ENCODE measurements at regions not wholly inside any gene's neighbourhood (a gene's known extent, or its start where the extent isn't known, plus 50 kb on each side); places are given as distances from the start of the nearest gene placed in this dataset.

GRCh38 chr6:146902846-146903245 is 301.4 kb upstream of the STXBP5 start:
- DNase-seq (ENCODE audit: extremely low read depth, low read depth, low spot score): no peak

- DNase-seq (ENCODE audit: extremely low read depth, low read depth, low spot score): no peak
Observed at GRCh38 chr6:146903451-146903850, 300.8 kb upstream of the STXBP5 start.

DNA sequence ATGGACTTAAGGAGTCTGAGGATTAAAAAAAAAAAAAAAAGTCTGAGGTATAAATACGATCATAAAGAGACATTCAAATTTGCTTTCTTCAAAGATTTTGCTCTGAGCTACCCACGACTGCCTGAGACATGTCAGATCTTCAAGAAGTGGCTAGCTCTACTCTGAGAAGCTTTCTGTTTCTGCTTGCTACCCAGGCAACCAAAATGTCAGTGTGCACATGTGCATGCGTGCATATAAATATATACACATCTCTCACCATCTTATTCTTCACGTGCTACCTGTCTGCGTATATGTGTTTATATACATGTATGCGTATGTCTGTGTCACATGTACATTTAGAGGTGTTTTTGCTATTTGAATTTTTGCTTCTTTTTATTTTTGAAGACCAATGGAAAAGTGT is 299.6 kb upstream of the STXBP5 start:
- no peak for DNase-seq (ENCODE audit: extremely low read depth, low read depth, low spot score)

- DNase-seq (ENCODE audit: extremely low read depth, low read depth, low spot score): no peak
Observed at GRCh38 chr6:146905181-146905704, 299.0 kb upstream of the STXBP5 start.

DNA sequence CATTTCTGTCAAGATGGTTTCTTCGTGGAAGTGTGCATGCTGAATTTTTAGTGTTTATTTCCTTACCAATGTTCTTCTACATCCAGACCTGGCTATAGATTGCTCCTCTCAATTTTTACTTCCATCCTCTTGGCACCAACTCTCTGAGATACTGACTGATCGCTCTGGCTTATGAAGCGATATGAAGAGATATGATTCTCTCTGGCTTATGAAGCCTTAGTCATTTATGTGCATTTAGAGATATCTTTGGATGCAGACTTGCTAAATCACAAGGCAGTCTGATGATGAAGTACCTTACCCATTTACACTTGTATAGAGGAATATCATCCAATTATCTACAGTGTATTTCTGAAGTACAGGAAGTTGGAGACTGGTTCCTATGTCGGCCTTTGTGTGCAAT is 295.4 kb upstream of the STXBP5 start:
- no peak for DNase-seq (ENCODE audit: extremely low read depth, low read depth, low spot score)

- DNase-seq (ENCODE audit: extremely low read depth, low read depth, low spot score): no peak
Observed at GRCh38 chr6:146909376-146909775, 294.8 kb upstream of the STXBP5 start.

DNA sequence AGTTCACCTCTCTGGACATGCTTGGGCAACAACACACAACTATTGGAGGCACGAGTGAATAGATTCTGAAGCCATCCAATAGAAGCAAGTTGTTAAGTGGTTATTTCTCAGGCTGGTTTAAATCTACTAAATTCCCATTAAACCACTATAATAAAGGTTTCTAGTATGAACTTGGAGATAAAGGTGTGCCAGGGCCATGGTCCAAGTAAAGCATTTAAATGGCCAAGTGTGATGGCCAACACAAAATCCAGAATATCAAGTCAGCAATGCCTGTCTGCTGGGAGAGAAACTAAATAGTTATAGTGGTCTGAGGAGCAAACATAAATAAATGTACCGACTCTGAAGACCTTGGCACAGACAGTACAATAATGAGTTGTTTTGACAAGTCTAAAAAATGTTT is 294.3 kb upstream of the STXBP5 start:
- no peak for DNase-seq (ENCODE audit: extremely low read depth, low read depth, low spot score)

GRCh38 chr6:146910611-146911010 is 293.6 kb upstream of the STXBP5 start:
- DNase-seq (ENCODE audit: extremely low read depth, low read depth, low spot score): no peak

GRCh38 chr6:146911635-146912215 is 292.5 kb upstream of the STXBP5 start:
- DNase-seq (ENCODE audit: extremely low read depth, low read depth, low spot score): no peak

GRCh38 chr6:146912730-146913685 is 291.2 kb upstream of the STXBP5 start:
- DNase-seq (ENCODE audit: extremely low read depth, low read depth, low spot score): no peak

DNA sequence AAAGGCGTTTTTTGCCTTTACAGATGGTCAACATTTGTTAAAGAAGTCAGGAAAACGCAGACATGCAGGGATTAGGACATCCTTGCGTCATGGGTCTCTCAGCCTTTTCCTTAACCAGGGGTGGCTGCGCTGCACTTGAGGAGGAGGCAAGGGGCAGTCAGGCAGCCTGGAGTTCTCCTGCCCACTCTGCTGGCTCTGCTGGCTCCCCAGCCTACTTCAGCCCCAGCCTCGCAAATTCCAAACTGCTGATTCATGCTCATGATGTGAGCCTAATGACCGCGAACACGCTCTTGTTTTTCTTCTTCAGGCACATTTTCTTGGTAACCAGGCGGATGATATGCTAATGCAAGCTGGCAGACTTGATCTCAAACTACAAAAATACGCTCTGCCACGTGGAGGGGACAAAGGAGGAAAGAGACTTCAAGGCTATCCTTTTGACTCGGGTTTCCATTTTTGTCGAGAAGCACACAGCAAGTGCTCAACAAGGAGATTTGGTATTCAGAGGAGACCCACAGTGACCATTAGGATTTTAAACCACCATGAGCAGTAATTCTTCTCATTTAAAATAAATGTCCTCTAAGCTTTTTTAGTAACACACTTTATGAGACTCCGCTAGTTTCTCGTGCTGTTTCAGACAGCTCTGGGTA is 290.3 kb upstream of the STXBP5 start:
- peak; percentile 93 for DNase-seq (ENCODE audit: extremely low read depth, low read depth, low spot score)

GRCh38 chr6:146914489-146915483 is 289.4 kb upstream of the STXBP5 start:
- peak; percentile 91 for DNase-seq (ENCODE audit: extremely low read depth, low read depth, low spot score)

DNA sequence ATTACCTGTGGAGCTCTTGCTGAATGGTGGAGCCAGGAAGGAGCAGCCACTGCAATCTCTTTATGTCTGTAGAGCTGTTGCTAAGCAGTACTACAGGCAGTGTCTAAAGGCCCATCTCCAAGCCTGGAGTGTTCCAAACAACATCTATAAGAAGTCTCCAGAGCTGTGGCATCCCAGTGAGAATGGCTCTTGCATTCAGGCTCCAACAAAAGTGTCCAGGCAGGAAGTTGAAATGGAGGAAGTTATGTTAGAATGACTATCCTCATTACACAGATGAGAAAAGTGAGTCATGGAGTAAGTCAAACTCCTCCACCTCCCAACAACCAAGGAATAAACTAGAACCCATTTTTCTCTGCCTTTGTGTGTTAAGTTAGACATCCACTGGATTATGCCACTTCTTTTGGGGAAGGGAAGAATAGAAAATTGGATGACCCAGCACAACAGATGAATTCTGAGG is 288.5 kb upstream of the STXBP5 start:
- no peak for DNase-seq (ENCODE audit: extremely low read depth, low read depth, low spot score)

DNA sequence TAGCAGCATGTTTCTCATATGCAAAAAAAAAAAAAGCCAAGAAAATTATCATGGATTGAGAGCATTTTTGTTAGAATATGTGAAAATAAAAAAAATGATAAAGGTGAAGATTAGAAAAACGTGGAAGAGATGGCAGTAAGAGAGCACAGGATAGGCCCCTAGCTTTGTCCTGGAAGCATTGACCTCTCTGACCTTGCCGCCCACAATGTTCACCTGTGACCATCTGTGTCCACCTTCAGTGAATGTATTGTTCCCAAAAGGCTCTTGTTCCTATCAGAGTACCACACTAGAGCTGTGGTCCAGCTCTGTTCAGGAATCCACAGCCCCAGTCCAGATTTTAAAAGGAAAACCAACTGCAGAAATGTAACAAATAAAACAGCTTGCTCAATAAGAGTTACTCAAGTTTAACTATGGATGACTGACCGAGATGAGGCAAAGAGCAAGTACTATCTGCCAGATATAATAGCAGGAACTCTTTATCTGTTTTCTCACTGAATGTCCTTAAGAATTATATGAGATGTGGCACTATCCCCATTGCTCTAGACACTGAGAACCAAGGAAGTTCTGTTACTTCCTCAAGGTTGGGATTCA is 287.7 kb upstream of the STXBP5 start:
- no peak for DNase-seq (ENCODE audit: extremely low read depth, low read depth, low spot score)

DNA sequence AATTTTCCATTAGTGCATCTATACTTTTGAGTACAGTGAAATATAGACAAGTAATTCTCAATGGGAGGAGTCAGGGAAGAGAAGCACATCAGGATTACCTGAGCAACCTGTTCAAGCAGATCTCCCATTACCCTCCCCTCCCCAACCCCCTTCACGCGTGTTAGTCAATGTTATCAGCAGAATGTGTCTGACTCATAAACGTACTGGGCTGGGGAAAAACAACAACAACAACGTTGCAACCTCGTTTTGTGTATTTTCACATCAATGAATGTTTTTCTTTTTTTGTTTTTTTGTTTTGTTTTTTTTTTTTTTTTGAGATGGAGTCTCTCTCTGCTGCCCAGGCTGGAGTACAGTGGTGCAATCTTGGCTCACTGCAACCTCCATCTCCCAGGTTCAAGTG is 287.0 kb upstream of the STXBP5 start:
- DNase-seq (ENCODE audit: extremely low read depth, low read depth, low spot score): no peak

- no peak for DNase-seq (ENCODE audit: extremely low read depth, low read depth, low spot score)
Observed at GRCh38 chr6:146917979-146918378, 286.2 kb upstream of the STXBP5 start.

GRCh38 chr6:146919017-146919416 is 285.2 kb upstream of the STXBP5 start:
- no peak for DNase-seq (ENCODE audit: extremely low read depth, low read depth, low spot score)

- no peak for DNase-seq (ENCODE audit: extremely low read depth, low read depth, low spot score)
Observed at GRCh38 chr6:146923205-146923833, 280.9 kb upstream of the STXBP5 start.

- no peak for DNase-seq (ENCODE audit: extremely low read depth, low read depth, low spot score)
Observed at GRCh38 chr6:146925846-146926245, 278.4 kb upstream of the STXBP5 start.
